ENCODE measurements at regions not wholly inside any gene's neighbourhood (a gene's known extent, or its start where the extent isn't known, plus 50 kb on each side); places are given as distances from the start of the nearest gene placed in this dataset.

GRCh38 chr3:69553888-69554287 lies 168.0 kb upstream of the FRMD4B start:
- 16% methylated on average over 4 of the region's 4 CpGs for WGBS (ENCODE audit: insufficient coverage, insufficient replicate concordance, low lambda C conversion rate, missing lambda C conversion rate)
- ChIA-PET CTCF (no interaction called here), POLR2A (no interaction called here), SMC1A (ENCODE audit: uncharacterized antibody, unreplicated experiment) (interaction anchor here (1.3 kb wide), 1 partner anchor 41 kb away, joined by 3 read pairs; no protein-coding TSS in a partner anchor), RAD21 (ENCODE audit: unreplicated experiment) (no interaction called here)
- H4K20me1 ChIP-seq (ENCODE audit: control insufficient read depth, insufficient read depth) = no peaks in the 10 kb centered on the region
- no TSS peak for BruUV-seq (replicated peaks)
- FAIRE-seq (no peak), DNase-seq (ENCODE audit: low read depth, low spot score) (no peak), ATAC-seq (no peak)
- no peaks in the 10 kb centered on the region for H3K27me3 ChIP-seq (replicated peaks in 1 of 2; ENCODE audit: control insufficient read depth in 2 of 2, insufficient read depth in 2 of 2, low read length in 1 of 2)
- no peak overlapping the region for H3K4me3 ChIP-seq
- H3K9me3 ChIP-seq (replicated peaks; ENCODE audit: control insufficient read depth, insufficient read depth, low read length) = no peaks in the 10 kb centered on the region
- no peak overlapping the region for H3K4me2 ChIP-seq (ENCODE audit: control insufficient read depth, insufficient read depth)
- H3K79me2 ChIP-seq (ENCODE audit: control insufficient read depth, insufficient read depth, low read length) = no peaks in the 10 kb centered on the region
- H2AFZ ChIP-seq (ENCODE audit: control insufficient read depth, low read depth, low read length) = no peak overlapping the region
- no peak overlapping the region for H3K27ac ChIP-seq (ENCODE audit: control insufficient read depth, insufficient read depth)
- no peak overlapping the region for H3K9ac ChIP-seq (ENCODE audit: control insufficient read depth, insufficient read depth, low read length)
- TF ChIP-seq USF1 (IDR thresholded peaks at IDR 0.05; ENCODE audit: borderline replicate concordance, extremely low read length, insufficient read depth, low read depth, low read length) = no peak
- no peak for TF ChIP-seq TCF7 (IDR thresholded peaks at IDR 0.05; ENCODE audit: borderline replicate concordance)
- in situ Hi-C loops (cut with MboI) = no loop called here
- H3K4me1 ChIP-seq (ENCODE audit: control insufficient read depth, insufficient read depth, low read length) = no peaks in the 10 kb centered on the region
- intact Hi-C loops (cut with micrococcal nuclease; ENCODE audit: unreplicated experiment) = no loop called here
- H3K36me3 ChIP-seq (ENCODE audit: control insufficient read depth in 2 of 2, insufficient read depth in 2 of 2, low read length in 1 of 2) = no peaks in the 10 kb centered on the region

- Histone ChIP-seq H3K4me2 (ENCODE audit: control insufficient read depth, insufficient read depth) (no peak overlapping the region), H3K9me3 (replicated peaks; ENCODE audit: control insufficient read depth, insufficient read depth, low read length) (no peaks in the 10 kb centered on the region), H3K27ac (ENCODE audit: control insufficient read depth, insufficient read depth) (no peak overlapping the region), H3K9ac (ENCODE audit: control insufficient read depth, insufficient read depth, low read length) (no peak overlapping the region), H3K27me3 (replicated peaks in 1 of 2; ENCODE audit: control insufficient read depth in 2 of 2, insufficient read depth in 2 of 2, low read length in 1 of 2) (no peaks in the 10 kb centered on the region), H3K4me1 (ENCODE audit: control insufficient read depth, insufficient read depth, low read length) (no peaks in the 10 kb centered on the region), H3K4me3 (no peak overlapping the region), H3K79me2 (ENCODE audit: control insufficient read depth, insufficient read depth, low read length) (no peaks in the 10 kb centered on the region), H3K36me3 (ENCODE audit: control insufficient read depth in 2 of 2, insufficient read depth in 2 of 2, low read length in 1 of 2) (no peaks in the 10 kb centered on the region), H2AFZ (ENCODE audit: control insufficient read depth, low read depth, low read length) (no peak overlapping the region), H4K20me1 (ENCODE audit: control insufficient read depth, insufficient read depth) (no peaks in the 10 kb centered on the region)
- intact Hi-C loops (cut with micrococcal nuclease; ENCODE audit: unreplicated experiment) = no loop called here
- CTCF ChIA-PET = interaction anchor here (1.0 kb wide), 1 partner anchor 10 kb away, joined by 3 read pairs; no protein-coding TSS in a partner anchor
- WGBS (ENCODE audit: insufficient coverage, insufficient replicate concordance, low lambda C conversion rate, missing lambda C conversion rate) = 38% methylated on average over 6 of the region's 6 CpGs
- no TSS peak for BruUV-seq (replicated peaks)
- RAD21 ChIA-PET (ENCODE audit: unreplicated experiment) = no interaction called here
- SMC1A ChIA-PET (ENCODE audit: uncharacterized antibody, unreplicated experiment) = interaction anchor here (0.6 kb wide), 1 partner anchor 43 kb away, joined by 3 read pairs; no protein-coding TSS in a partner anchor
- in situ Hi-C loops (cut with MboI) = no loop called here
- no peak for ATAC-seq
- POLR2A ChIA-PET = no interaction called here
- FAIRE-seq = no peak
- DNase-seq (ENCODE audit: low read depth, low spot score) = no peak
- TF ChIP-seq NR2C1 (IDR thresholded peaks at IDR 0.05) = no peak
- no peak for TF ChIP-seq JUNB (IDR thresholded peaks at IDR 0.05)
- no peak for TF ChIP-seq RBBP5 (conservative IDR thresholded peaks at IDR 0.05)
- TF ChIP-seq ETV6 (conservative IDR thresholded peaks at IDR 0.05 in 1 of 2, IDR thresholded peaks at IDR 0.05 in 1 of 2; ENCODE audit: borderline replicate concordance in 1 of 2, low read depth in 1 of 2) = no peak
- TF ChIP-seq SIX5 (IDR thresholded peaks at IDR 0.05; ENCODE audit: low read depth, low read length, severe bottlenecking) = no peak
- no peak for TF ChIP-seq POU2F2 (IDR thresholded peaks at IDR 0.05; ENCODE audit: borderline replicate concordance, low read depth, low read length)
- TF ChIP-seq, protein P1, sequence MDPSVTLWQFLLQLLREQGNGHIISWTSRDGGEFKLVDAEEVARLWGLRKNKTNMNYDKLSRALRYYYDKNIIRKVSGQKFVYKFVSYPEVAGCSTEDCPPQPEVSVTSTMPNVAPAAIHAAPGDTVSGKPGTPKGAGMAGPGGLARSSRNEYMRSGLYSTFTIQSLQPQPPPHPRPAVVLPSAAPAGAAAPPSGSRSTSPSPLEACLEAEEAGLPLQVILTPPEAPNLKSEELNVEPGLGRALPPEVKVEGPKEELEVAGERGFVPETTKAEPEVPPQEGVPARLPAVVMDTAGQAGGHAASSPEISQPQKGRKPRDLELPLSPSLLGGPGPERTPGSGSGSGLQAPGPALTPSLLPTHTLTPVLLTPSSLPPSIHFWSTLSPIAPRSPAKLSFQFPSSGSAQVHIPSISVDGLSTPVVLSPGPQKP (IDR thresholded peaks at IDR 0.05; ENCODE audit: low read depth, low read length) = no peak
- TF ChIP-seq SRF (IDR thresholded peaks at IDR 0.05; ENCODE audit: low read depth in 2 of 2, low read length in 2 of 2) = no peak
- TF ChIP-seq NKRF (conservative IDR thresholded peaks at IDR 0.05) = no peak
- TF ChIP-seq, protein P2, sequence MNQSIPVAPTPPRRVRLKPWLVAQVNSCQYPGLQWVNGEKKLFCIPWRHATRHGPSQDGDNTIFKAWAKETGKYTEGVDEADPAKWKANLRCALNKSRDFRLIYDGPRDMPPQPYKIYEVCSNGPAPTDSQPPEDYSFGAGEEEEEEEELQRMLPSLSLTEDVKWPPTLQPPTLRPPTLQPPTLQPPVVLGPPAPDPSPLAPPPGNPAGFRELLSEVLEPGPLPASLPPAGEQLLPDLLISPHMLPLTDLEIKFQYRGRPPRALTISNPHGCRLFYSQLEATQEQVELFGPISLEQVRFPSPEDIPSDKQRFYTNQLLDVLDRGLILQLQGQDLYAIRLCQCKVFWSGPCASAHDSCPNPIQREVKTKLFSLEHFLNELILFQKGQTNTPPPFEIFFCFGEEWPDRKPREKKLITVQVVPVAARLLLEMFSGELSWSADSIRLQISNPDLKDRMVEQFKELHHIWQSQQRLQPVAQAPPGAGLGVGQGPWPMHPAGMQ (IDR thresholded peaks at IDR 0.05; ENCODE audit: borderline replicate concordance) = no peak
Observed at GRCh38 chr3:69547461-69547880, 161.6 kb upstream of the FRMD4B start.
